PC-9 (cell line): ENCODE measurements at regions not wholly inside any gene's neighbourhood (a gene's known extent, or its start where the extent isn't known, plus 50 kb on each side); places are given as distances from the start of the nearest gene placed in this dataset.

Source experiments
- BruUV-seq: library from RNA; stranded (reverse); fragments of 400-500 nt; replicated peaks from 2 replicates; lab custom pipeline; 2021; lab: Mats Ljungman, UMichigan
- CTCF ChIA-PET: fragments of 300-600 bp; sonication (Branson Sonifier 250); formaldehyde crosslinking; loops from one replicate; lab custom pipeline; 2022; ENCODE audit warnings: antibody characterized with exemption; lab: Charles Lee
- POLR2A ChIA-PET: fragments of 300-600 bp; sonication (Branson Sonifier 250); formaldehyde crosslinking; loops from one replicate; lab custom pipeline; 2022; ENCODE audit warnings: antibody characterized with exemption; ENCODE audit not compliant: unreplicated experiment; lab: Charles Lee
- DNase-seq, 2 experiments: peaks; one replicate each; pipeline versions ENCODE4 v3.0.0 to v3.0.0-alpha.2; 2015 to 2022; ENCODE audit warnings: mixed read lengths in 1 of 2
- H2AFZ ChIP-seq: fragments of 200-600 bp; sonication (generic); 2 replicates; pipeline ENCODE4 v1.8.1; 2017; ENCODE audit warnings: antibody characterized with exemption
- H3F3A ChIP-seq: fragments of 200-600 bp; sonication (generic); 2 replicates; pipeline ENCODE4 v1.8.1; 2017; ENCODE audit warnings: antibody characterized with exemption, mild to moderate bottlenecking, low read depth; ENCODE audit not compliant: insufficient read depth
- H3K27ac ChIP-seq: fragments of 200-600 bp; sonication (generic); 2 replicates; pipeline ENCODE4 v1.6.1; 2016; ENCODE audit warnings: mixed run types
- H3K27me3 ChIP-seq: fragments of 200-600 bp; sonication (generic); 2 replicates; pipeline ENCODE4 v1.6.1; 2016; ENCODE audit warnings: low read depth, mixed run types; ENCODE audit not compliant: insufficient read depth
- H3K36me3 ChIP-seq: fragments of 200-600 bp; sonication (generic); 2 replicates; pipeline ENCODE4 v1.6.1; 2016; ENCODE audit warnings: low read depth, mixed run types
- H3K4me1 ChIP-seq: fragments of 200-600 bp; sonication (generic); replicated peaks from 2 replicates; pipeline ENCODE4 v1.6.1; 2016; ENCODE audit warnings: mixed run types; ENCODE audit not compliant: insufficient read depth
- H3K4me2 ChIP-seq: fragments of 200-600 bp; sonication (generic); 2 replicates; pipeline ENCODE4 v1.6.1; 2017; ENCODE audit warnings: mixed run types
- H3K4me3 ChIP-seq: fragments of 200-600 bp; sonication (generic); 2 replicates; pipeline ENCODE4 v1.6.1; 2016; ENCODE audit warnings: mixed run types
- H3K79me2 ChIP-seq: fragments of 200-600 bp; sonication (generic); 2 replicates; pipeline ENCODE4 v1.6.1; 2017; ENCODE audit warnings: low read depth, mixed run types
- H3K9me2 ChIP-seq: fragments of 200-600 bp; sonication (generic); 2 replicates; pipeline ENCODE4 v1.8.1; 2017; ENCODE audit warnings: mild to moderate bottlenecking; ENCODE audit not compliant: insufficient read depth
- H3K9me3 ChIP-seq: fragments of 200-600 bp; sonication (generic); 2 replicates; pipeline ENCODE4 v1.8.1; 2016; ENCODE audit warnings: low read depth; ENCODE audit not compliant: insufficient read depth
- H4K20me1 ChIP-seq: fragments of 200-600 bp; sonication (generic); 2 replicates; pipeline ENCODE4 v1.8.1; 2017; ENCODE audit not compliant: insufficient read depth
- CTCF ChIP-seq: fragments of 200-600 bp; sonication (generic); conservative IDR thresholded peaks from 2 replicates; pipeline ENCODE4 v1.6.1; 2017; ENCODE audit warnings: mixed run types, antibody characterized with exemption, mild to moderate bottlenecking, moderate library complexity
- EZH2 ChIP-seq: fragments of 200-600 bp; sonication (generic); IDR thresholded peaks from 2 replicates; pipeline ENCODE4 v1.8.0; 2017; ENCODE audit warnings: antibody characterized with exemption, low read depth
- intact Hi-C: fragments of 100-400 bp; cut with micrococcal nuclease; formaldehyde crosslinking; loops from one replicate; pipeline ENCODE4 v1.10.0; 2022; ENCODE audit not compliant: unreplicated experiment

GRCh38 chr6:163710532-163711470, 296.3 kb downstream of the QKI start:
- POLR2A ChIA-PET: no interaction called here
- no peaks in the 10 kb centered on the region for H3K4me1 ChIP-seq
- H3K4me2 ChIP-seq: no peak overlapping the region
- H3K9me3 ChIP-seq: no peaks in the 10 kb centered on the region
- no peaks in the 10 kb centered on the region for H3K36me3 ChIP-seq
- intact Hi-C loops: no loop called here
- no peaks in the 10 kb centered on the region for H3F3A ChIP-seq
- H3K9me2 ChIP-seq: no peaks in the 10 kb centered on the region
- H2AFZ ChIP-seq: no peak overlapping the region
- H3K27ac ChIP-seq: no peak overlapping the region
- peaks cover 80% of the 10 kb centered on the region for H3K27me3 ChIP-seq
- H3K79me2 ChIP-seq: no peaks in the 10 kb centered on the region
- TF ChIP-seq EZH2 (no peak), CTCF (no peak)
- no TSS peak for BruUV-seq
- H3K4me3 ChIP-seq: no peak overlapping the region
- DNase-seq: no peak
- no peaks in the 10 kb centered on the region for H4K20me1 ChIP-seq
- CTCF ChIA-PET: no interaction called here

DNA sequence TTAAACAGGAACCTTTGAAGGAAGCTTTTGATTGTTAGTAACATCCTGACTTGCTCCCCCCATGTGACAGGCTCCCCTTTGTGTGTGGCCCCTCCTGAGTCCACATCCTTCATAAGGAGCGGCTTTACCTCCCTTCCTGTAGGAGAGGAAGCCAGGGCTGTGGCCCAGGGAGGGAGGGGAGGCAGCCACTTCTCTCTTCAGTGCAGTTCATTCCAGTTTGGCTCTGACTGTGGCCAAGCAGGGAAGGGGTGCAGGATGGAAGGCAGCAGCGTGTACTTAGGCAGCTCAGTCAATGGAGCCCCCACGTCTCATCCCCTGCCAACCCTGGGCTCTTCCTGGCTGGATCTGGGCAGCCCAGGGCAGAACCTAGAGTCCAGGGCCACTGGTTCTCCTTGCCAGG, 295.2 kb downstream of the QKI start:
- H3K36me3 ChIP-seq: no peaks in the 10 kb centered on the region
- H3K4me3 ChIP-seq: no peak overlapping the region
- H3K9me2 ChIP-seq: no peaks in the 10 kb centered on the region
- H2AFZ ChIP-seq: no peak overlapping the region
- no TSS peak for BruUV-seq
- no peaks in the 10 kb centered on the region for H4K20me1 ChIP-seq
- TF ChIP-seq EZH2 (no peak), CTCF (no peak)
- no peaks in the 10 kb centered on the region for H3F3A ChIP-seq
- no peak for DNase-seq
- no peaks in the 10 kb centered on the region for H3K9me3 ChIP-seq
- CTCF ChIA-PET: no interaction called here
- H3K79me2 ChIP-seq: no peaks in the 10 kb centered on the region
- peaks cover 74% of the 10 kb centered on the region for H3K27me3 ChIP-seq
- H3K4me2 ChIP-seq: no peak overlapping the region
- POLR2A ChIA-PET: no interaction called here
- H3K27ac ChIP-seq: no peak overlapping the region
- H3K4me1 ChIP-seq: no peaks in the 10 kb centered on the region
- intact Hi-C loops: no loop called here

- Histone ChIP-seq H3K79me2 (no peaks in the 10 kb centered on the region), H3K4me1 (no peaks in the 10 kb centered on the region), H3K9me2 (no peaks in the 10 kb centered on the region), H3K4me3 (no peak overlapping the region), H3F3A (no peaks in the 10 kb centered on the region), H3K4me2 (no peak overlapping the region), H3K9me3 (no peaks in the 10 kb centered on the region), H3K27ac (no peak overlapping the region), H3K27me3 (peaks cover 74% of the 10 kb centered on the region), H2AFZ (no peak overlapping the region), H4K20me1 (no peaks in the 10 kb centered on the region), H3K36me3 (no peaks in the 10 kb centered on the region)
- no TSS peak for BruUV-seq
- ChIA-PET POLR2A (no interaction called here), CTCF (no interaction called here)
- DNase-seq: no peak
- intact Hi-C loops: no loop called here
- TF ChIP-seq CTCF (no peak), EZH2 (no peak)
Observed at GRCh38 chr6:163709255-163709654, 294.7 kb downstream of the QKI start.
